HFFc6 (cell line): ENCODE measurements at regions not wholly inside any gene's neighbourhood (a gene's known extent, or its start where the extent isn't known, plus 50 kb on each side); places are given as distances from the start of the nearest gene placed in this dataset.

ENCODE experiments used
- DNase-seq: peaks from one replicate; pipeline ENCODE4 v3.0.0-alpha.2; 2018
- H3K27ac Mint-ChIP-seq: 2 replicates; pipeline ENCODE4 v1.8.0; 2020; ENCODE audit warnings: mild to moderate bottlenecking, mixed read lengths
- H3K27me3 Mint-ChIP-seq: 2 replicates; pipeline ENCODE4 v1.8.0; 2021; ENCODE audit warnings: mild to moderate bottlenecking, moderate library complexity, mixed read lengths; ENCODE audit not compliant: insufficient read depth
- H3K36me3 Mint-ChIP-seq: 2 replicates; pipeline ENCODE4 v1.8.0; 2021; ENCODE audit warnings: low read depth, mixed read lengths
- H3K4me1 Mint-ChIP-seq: 2 replicates; pipeline ENCODE4 v1.8.0; 2020; ENCODE audit warnings: low read depth, mixed read lengths
- H3K4me3 Mint-ChIP-seq: 2 replicates; pipeline ENCODE4 v1.8.0; 2020; ENCODE audit warnings: mild to moderate bottlenecking, moderate library complexity, mixed read lengths
- H3K9me3 Mint-ChIP-seq: 2 replicates; pipeline ENCODE4 v1.8.0; 2020; ENCODE audit warnings: mild to moderate bottlenecking, mixed read lengths
- TF ChIP-seq, protein P1 (sequence below): fragments of 200-600 bp; sonication (generic); IDR thresholded peaks from 2 replicates; pipeline ENCODE4 v1.5.0; 2021; ENCODE audit warnings: antibody characterized with exemption, mild to moderate bottlenecking

DNA sequence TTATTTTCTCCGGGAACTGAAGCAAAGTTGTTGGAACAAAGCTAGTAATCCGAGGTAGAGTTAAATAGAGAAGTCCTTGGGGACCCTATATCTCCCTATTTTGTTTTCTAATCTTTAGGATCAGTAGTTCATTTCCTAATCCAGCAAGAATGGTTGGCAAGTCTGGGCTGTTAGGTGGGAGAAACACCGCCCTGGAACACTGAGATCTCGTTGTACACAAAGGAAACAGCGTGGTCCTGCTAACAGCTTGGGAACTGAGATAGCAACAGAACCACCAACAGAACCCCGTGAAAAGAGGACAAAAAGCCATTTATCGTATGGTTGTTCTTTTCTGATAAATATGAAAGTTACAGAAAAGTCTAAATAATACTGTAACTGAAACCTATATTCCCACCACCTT is 121.9 kb upstream of the CDC42BPA start:
- H3K27ac Mint-ChIP-seq = no peak overlapping the region

DNA sequence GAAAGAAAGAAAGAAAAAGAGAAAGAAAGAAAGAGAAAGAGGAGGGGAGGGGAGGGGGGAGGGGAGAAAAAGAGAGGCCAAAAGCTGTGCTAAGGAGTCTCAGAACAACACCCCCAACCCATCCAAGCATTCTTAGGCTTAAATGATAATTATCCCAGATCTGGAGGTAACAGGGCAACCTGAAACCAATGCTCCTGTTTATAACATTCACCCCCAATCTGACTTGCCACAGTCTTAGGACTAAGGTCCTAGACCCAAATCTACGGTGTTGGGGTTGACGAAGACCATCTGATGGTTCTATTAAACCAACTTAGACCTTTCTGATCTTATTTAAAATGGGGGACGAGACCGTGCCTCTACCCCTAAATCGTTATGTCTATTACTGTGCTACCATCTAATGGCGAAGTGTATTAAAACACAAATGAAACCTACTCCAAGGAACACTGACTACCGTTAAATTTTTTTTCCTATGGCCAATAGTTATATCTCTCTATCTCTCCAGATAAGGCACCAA is 119.3 kb upstream of the CDC42BPA start:
- peak; percentile 64 for DNase-seq
- H3K36me3 Mint-ChIP-seq = no peaks in the 10 kb centered on the region
- peaks cover 34% of the 10 kb centered on the region for H3K4me1 Mint-ChIP-seq
- no peaks in the 10 kb centered on the region for H3K9me3 Mint-ChIP-seq
- H3K4me3 Mint-ChIP-seq = peak overlapping the region; percentile 81
- TF ChIP-seq, protein P1, sequence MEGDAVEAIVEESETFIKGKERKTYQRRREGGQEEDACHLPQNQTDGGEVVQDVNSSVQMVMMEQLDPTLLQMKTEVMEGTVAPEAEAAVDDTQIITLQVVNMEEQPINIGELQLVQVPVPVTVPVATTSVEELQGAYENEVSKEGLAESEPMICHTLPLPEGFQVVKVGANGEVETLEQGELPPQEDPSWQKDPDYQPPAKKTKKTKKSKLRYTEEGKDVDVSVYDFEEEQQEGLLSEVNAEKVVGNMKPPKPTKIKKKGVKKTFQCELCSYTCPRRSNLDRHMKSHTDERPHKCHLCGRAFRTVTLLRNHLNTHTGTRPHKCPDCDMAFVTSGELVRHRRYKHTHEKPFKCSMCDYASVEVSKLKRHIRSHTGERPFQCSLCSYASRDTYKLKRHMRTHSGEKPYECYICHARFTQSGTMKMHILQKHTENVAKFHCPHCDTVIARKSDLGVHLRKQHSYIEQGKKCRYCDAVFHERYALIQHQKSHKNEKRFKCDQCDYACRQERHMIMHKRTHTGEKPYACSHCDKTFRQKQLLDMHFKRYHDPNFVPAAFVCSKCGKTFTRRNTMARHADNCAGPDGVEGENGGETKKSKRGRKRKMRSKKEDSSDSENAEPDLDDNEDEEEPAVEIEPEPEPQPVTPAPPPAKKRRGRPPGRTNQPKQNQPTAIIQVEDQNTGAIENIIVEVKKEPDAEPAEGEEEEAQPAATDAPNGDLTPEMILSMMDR = peak; percentile 76
- peak overlapping the region; percentile 66 for H3K27ac Mint-ChIP-seq
- H3K27me3 Mint-ChIP-seq = peaks cover 7% of the 10 kb centered on the region

More for the DNA sequence above, 121.9 kb upstream of the CDC42BPA start:
- 0 out of 2 replicates have a peak overlapping the region, but pooled peaks have one; percentile 22 for H3K4me3 Mint-ChIP-seq
- H3K27me3 Mint-ChIP-seq = peaks cover 7% of the 10 kb centered on the region
- DNase-seq = no peak
- TF ChIP-seq, protein P1 = no peak
- no peaks in the 10 kb centered on the region for H3K9me3 Mint-ChIP-seq
- peaks cover 32% of the 10 kb centered on the region for H3K4me1 Mint-ChIP-seq
- no peaks in the 10 kb centered on the region for H3K36me3 Mint-ChIP-seq

GRCh38 chr1:227434808-227435444 is 116.6 kb upstream of the CDC42BPA start:
- Mint-ChIP-seq H3K27ac (no peak overlapping the region), H3K36me3 (no peaks in the 10 kb centered on the region), H3K4me1 (peaks cover 47% of the 10 kb centered on the region), H3K9me3 (no peaks in the 10 kb centered on the region), H3K27me3 (peaks cover 7% of the 10 kb centered on the region), H3K4me3 (no peak overlapping the region)
- TF ChIP-seq, protein P1 = no peak
- DNase-seq = no peak

DNA sequence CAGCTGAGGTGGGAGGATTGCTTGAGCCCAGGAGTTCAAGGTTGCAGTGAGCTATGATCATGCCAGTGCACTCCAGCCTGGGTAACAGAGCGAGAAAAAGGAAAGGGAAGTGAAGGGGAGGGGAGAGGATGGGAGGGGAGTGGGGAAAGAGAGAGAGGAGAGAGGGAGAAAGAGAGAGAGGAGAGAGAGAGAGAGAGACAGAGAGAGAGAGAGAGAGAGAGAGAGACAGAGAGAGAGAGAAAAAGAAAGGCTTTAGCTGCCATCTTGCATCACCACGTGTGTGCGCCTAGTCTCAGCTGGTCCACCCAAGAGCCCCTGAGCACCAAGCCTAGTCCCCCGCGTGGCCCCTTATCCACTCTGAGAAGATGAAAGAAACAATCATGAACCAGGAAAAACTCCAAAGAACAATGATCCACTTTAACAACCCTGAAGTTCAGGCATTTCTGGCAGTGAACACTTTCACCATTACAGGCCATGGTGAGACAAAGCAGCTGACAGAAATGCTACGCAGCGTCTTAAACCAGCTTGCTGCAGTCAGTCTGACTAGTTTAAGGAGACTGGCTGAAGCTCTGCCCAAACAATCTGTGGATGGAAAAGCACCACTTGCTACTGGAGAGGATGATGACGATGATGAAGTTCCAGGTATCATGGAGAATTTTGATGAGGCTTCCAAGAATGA is 115.5 kb upstream of the CDC42BPA start:
- TF ChIP-seq, protein P1 = no peak

DNA sequence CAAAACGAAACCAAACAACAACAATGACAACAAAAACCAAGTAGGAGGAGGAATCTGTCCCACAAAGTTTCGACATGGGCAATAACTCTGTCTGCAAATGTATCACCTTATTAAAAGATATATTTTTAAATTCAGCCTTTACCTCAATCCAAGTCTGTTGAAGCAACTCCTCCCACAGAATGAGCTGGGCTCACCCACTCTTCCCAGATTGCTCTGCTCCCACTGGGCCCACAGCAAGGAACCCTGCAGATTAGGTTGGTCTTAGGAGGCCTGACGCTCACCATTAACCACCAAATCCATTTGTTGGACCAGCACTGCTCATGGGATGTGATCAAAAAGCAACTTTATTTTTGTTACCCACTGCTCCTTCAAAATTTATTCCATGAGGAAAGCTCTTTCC is 114.7 kb upstream of the CDC42BPA start:
- DNase-seq = no peak
- H3K36me3 Mint-ChIP-seq = no peaks in the 10 kb centered on the region
- no peaks in the 10 kb centered on the region; the same call in 1 of the 2 replicates for H3K27me3 Mint-ChIP-seq
- no peak overlapping the region for H3K27ac Mint-ChIP-seq
- peaks cover 65% of the 10 kb centered on the region for H3K4me1 Mint-ChIP-seq
- H3K4me3 Mint-ChIP-seq = no peak overlapping the region
- H3K9me3 Mint-ChIP-seq = no peaks in the 10 kb centered on the region
- TF ChIP-seq, protein P1 = no peak

More for the DNA sequence above, 115.5 kb upstream of the CDC42BPA start:
- Mint-ChIP-seq H3K27me3 (no peaks in the 10 kb centered on the region; the same call in 1 of the 2 replicates), H3K4me3 (no peak overlapping the region), H3K36me3 (no peaks in the 10 kb centered on the region), H3K27ac (no peak overlapping the region), H3K4me1 (peaks cover 58% of the 10 kb centered on the region), H3K9me3 (no peaks in the 10 kb centered on the region)
- DNase-seq = no peak
